Fibroblast of the aortic adventitia (primary cell): ENCODE measurements at regions not wholly inside any gene's neighbourhood (a gene's known extent, or its start where the extent isn't known, plus 50 kb on each side); places are given as distances from the start of the nearest gene placed in this dataset.

Experiments used
- DNase-seq: peaks from one replicate; pipeline ENCODE4 v3.0.0-alpha.2; 2010; ENCODE audit warnings: low read depth
- H3K4me3 ChIP-seq: 2 replicates; pipeline ENCODE4 v1.5.1; 2011; ENCODE audit warnings: low read depth, mild to moderate bottlenecking, control low read depth, low read length, moderate library complexity
- TF ChIP-seq, protein P1 (sequence below): IDR thresholded peaks from 2 replicates; pipeline ENCODE4 v1.5.1; 2011; ENCODE audit warnings: mild to moderate bottlenecking, low read length, control low read depth, inconsistent platforms; ENCODE audit not compliant: insufficient read depth

DNA sequence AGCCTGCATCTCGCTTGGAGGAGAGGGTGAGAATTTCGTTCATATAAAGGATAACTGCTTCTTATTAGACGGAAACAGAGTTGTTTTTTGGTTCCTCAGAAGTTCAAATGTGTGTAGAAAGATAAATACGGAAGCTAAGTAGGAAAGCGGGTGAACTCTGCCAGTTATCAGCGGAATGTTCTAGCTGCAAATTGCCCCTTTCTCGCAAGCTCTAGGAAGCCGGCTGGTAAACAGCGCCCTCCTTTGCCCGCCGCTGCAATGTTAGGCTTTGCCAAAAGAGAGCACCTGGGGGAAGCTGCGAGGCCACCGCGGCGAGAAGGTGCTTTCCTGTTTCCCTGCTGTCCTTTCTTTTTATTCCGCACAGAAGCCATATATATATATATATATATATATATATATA, 67.0 kb downstream of the IGLL5 start:
- TF ChIP-seq, protein P1, sequence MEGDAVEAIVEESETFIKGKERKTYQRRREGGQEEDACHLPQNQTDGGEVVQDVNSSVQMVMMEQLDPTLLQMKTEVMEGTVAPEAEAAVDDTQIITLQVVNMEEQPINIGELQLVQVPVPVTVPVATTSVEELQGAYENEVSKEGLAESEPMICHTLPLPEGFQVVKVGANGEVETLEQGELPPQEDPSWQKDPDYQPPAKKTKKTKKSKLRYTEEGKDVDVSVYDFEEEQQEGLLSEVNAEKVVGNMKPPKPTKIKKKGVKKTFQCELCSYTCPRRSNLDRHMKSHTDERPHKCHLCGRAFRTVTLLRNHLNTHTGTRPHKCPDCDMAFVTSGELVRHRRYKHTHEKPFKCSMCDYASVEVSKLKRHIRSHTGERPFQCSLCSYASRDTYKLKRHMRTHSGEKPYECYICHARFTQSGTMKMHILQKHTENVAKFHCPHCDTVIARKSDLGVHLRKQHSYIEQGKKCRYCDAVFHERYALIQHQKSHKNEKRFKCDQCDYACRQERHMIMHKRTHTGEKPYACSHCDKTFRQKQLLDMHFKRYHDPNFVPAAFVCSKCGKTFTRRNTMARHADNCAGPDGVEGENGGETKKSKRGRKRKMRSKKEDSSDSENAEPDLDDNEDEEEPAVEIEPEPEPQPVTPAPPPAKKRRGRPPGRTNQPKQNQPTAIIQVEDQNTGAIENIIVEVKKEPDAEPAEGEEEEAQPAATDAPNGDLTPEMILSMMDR = peak; percentile 12
- no peak for DNase-seq

DNA sequence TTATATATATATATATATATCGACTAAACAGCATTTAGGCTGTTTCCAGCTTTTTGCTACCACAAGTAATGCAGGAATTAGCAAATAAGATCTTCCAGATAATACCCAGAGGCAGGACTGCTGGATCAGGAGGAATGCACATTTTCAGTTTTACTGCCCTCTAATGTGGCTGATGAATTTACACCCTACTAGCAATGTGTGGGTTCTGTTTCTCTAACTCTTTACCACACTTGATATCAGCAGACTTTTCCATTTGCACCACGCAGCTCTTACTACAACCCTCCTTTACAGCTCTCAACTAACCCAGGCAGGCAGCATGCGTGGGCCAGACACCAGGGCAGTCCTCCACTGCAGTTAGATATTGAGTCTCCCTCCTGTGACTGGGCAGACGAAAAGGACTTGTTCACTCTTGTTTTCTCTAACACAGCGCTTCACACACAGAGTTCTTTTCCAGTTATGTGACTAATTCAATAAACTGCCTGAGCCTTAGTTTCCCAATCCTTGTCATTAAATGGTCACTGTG, 67.7 kb downstream of the IGLL5 start:
- H3K4me3 ChIP-seq = no peak overlapping the region
- TF ChIP-seq, protein P1 = no peak
- no peak for DNase-seq

More for the DNA sequence above, 67.0 kb downstream of the IGLL5 start:
- no peak overlapping the region for H3K4me3 ChIP-seq

DNA sequence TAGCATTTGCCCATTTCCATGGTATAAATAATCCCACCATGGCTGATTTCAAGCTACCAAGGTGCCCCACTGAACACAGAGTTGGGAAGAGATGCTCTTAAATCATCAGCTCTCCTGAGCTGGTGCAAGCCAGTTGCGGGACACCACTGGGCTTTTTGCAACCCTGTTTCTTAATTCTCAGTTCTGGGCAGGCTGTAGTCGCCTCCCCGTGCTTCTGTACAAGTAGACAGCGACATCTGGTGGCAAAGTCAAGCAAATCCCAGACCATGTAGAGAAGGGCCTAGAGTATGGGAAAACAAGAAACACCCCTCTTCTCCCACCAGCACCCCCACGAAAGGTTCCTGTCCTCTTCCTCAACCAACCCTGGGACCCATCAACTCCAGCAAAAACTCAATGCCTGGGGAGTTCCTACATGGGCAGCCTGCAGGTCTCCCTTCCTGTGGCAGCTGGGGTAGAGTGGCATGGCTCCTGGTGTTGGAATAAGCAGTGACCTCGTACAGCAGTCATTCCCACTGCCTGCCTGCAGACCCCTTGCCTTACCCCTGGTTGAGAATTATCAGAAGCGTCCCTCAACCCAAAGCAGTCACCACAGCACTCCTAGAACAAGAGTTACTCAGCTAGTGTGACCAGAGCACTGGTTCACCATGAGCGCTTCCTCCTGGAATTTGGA, 68.4 kb downstream of the IGLL5 start:
- no peak overlapping the region for H3K4me3 ChIP-seq
- TF ChIP-seq, protein P1 = peak; percentile 91
- DNase-seq = peak; percentile 81

DNA sequence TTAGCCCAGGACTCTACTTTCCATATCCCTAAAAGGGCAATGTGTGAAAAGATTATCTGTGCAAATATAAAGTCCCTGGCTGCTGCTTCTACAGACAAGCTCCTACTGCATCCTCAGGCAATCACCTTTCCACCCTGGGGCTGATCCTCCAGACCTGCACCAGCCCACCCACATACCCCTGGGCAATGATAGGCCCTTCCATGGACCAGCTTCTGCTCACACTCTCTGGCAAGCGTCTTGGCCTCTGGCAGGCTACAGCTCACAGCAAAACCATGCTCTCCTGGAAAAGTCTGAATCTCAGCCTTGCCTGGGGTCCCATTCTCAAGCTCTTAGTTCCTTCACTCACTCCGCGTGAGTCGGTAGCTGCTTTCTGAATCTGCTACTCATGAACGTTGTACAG, 69.5 kb downstream of the IGLL5 start:
- TF ChIP-seq, protein P1 = no peak
- H3K4me3 ChIP-seq = no peak overlapping the region
- no peak for DNase-seq

DNA sequence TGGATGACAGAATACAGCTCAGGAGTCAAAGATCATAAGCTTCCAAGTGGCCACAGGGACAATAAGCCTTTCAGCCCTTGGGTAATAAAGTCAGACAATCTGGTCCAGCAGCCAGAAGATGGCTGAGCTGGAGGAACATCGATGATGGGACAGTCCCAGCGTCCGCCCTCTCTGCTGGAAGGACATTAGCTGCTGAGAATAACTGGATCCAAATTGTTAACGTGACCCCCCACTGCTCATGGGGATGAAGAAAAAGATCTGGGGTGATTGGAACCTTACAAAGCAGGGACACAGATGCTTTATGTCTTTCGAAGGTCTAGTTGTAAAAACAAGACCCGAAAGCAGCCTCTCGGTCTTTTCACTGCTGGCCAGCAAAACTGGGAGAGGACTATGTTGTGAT, 71.0 kb downstream of the IGLL5 start:
- TF ChIP-seq, protein P1 = no peak
- H3K4me3 ChIP-seq = no peak overlapping the region
- no peak for DNase-seq

DNA sequence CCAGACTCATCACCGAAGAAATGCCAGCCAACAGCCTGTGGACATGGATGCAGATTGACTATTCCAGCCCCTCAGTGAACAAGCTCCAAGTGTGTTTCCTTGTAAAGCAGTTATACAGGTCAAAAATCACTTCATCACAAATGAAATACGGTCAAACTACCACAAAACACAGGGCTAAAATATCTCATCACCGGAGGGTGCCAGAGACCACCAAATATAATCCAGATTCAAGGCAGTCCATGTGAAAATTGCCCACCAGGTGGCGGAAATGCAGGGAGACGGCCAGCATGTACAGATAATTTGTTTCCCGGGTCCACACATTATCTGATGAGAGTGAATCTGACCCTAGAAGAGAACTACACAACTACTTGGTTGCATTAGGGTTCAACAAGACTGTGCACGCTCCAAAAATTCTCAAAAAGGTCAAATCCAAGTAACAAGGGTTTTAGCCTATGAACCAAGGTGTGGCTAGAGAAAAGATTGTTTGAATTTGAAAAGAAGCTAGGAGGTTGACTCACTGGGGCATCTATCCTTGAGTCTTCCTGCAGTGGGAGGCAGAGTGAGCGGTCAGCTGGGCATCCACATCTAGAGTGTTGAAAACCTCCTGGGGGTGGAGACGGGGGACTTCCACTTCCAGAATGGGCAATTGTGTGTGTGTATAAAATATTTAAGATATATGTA, 71.7 kb downstream of the IGLL5 start:
- peak; percentile 74 for DNase-seq
- TF ChIP-seq, protein P1 = peak; percentile 76
- H3K4me3 ChIP-seq = no peak overlapping the region
